ENCODE measurements at regions not wholly inside any gene's neighbourhood (a gene's known extent, or its start where the extent isn't known, plus 50 kb on each side); places are given as distances from the start of the nearest gene placed in this dataset.

- no peak for TF ChIP-seq CTCF (IDR thresholded peaks at IDR 0.05)
- Histone ChIP-seq H3K27me3 (no peaks in the 10 kb centered on the region), H3K4me1 (no peaks in the 10 kb centered on the region), H3K36me3 (no peaks in the 10 kb centered on the region), H3K27ac (no peak overlapping the region), H3K4me3 (no peak overlapping the region), H3K9me3 (no peaks in the 10 kb centered on the region)
- ATAC-seq (no peak), DNase-seq (no peak), FAIRE-seq (no peak)
- intact Hi-C loops (cut with DNase I), result no loop called here
- WGBS, 2 donors, result 9% methylated on average over 3 of the region's 3 CpGs
These were observed 667.0 kb downstream of the NR2F2 start for GRCh38 chr15:96997538-96997937.

- WGBS, 2 donors, result 67 to 68% methylated on average over 6 of the region's 6 CpGs
These were observed 678.5 kb downstream of the NR2F2 start for GRCh38 chr15:97009031-97009431.

GRCh38 chr15:97012986-97013385, 682.5 kb downstream of the NR2F2 start:
- Histone ChIP-seq H3K9me3 (no peaks in the 10 kb centered on the region), H3K27ac (no peak overlapping the region), H3K27me3 (no peaks in the 10 kb centered on the region), H3K4me3 (no peak overlapping the region), H3K4me1 (no peaks in the 10 kb centered on the region), H3K36me3 (no peaks in the 10 kb centered on the region)
- FAIRE-seq (no peak), ATAC-seq (no peak), DNase-seq (no peak)
- WGBS, 2 donors, result 83 to 87% methylated on average over 6 of the region's 6 CpGs
- intact Hi-C loops (cut with DNase I), result no loop called here
- TF ChIP-seq CTCF (IDR thresholded peaks at IDR 0.05), result no peak

More at GRCh38 chr15:97009031-97009431, 678.5 kb downstream of the NR2F2 start:
- intact Hi-C loops (cut with DNase I), result no loop called here
- H3K4me1 ChIP-seq, result no peaks in the 10 kb centered on the region
- no peak overlapping the region for H3K4me3 ChIP-seq
- DNase-seq (no peak), FAIRE-seq (no peak), ATAC-seq (no peak)
- no peak for TF ChIP-seq CTCF (IDR thresholded peaks at IDR 0.05)
- H3K27me3 ChIP-seq, result no peaks in the 10 kb centered on the region
- H3K9me3 ChIP-seq, result no peaks in the 10 kb centered on the region
- no peaks in the 10 kb centered on the region for H3K36me3 ChIP-seq
- no peak overlapping the region for H3K27ac ChIP-seq

- FAIRE-seq, result no peak
- ATAC-seq, result no peak
- H3K4me1 ChIP-seq, result no peaks in the 10 kb centered on the region
- H3K27me3 ChIP-seq, result no peaks in the 10 kb centered on the region
- WGBS, 2 donors, result 65 to 67% methylated on average over 1 of the region's 1 CpG
- no peaks in the 10 kb centered on the region for H3K9me3 ChIP-seq
- no peak for TF ChIP-seq CTCF (IDR thresholded peaks at IDR 0.05)
- DNase-seq, result no peak
- no peak overlapping the region for H3K27ac ChIP-seq
- intact Hi-C loops (cut with DNase I), result no loop called here
- no peak overlapping the region for H3K4me3 ChIP-seq
- H3K36me3 ChIP-seq, result no peaks in the 10 kb centered on the region
These were observed 683.0 kb downstream of the NR2F2 start for GRCh38 chr15:97013491-97013890.

- no peak overlapping the region for H3K4me3 ChIP-seq
- WGBS, 2 donors, result 32 to 44% methylated on average over 2 of the region's 2 CpGs
- no peak overlapping the region for H3K27ac ChIP-seq
- H3K36me3 ChIP-seq, result no peaks in the 10 kb centered on the region
- no peak for TF ChIP-seq CTCF (IDR thresholded peaks at IDR 0.05)
- intact Hi-C loops (cut with DNase I), result no loop called here
- DNase-seq (no peak), FAIRE-seq (no peak), ATAC-seq (no peak)
- H3K4me1 ChIP-seq, result no peaks in the 10 kb centered on the region
- no peaks in the 10 kb centered on the region for H3K9me3 ChIP-seq
- H3K27me3 ChIP-seq, result no peaks in the 10 kb centered on the region
These were observed 683.5 kb downstream of the NR2F2 start for GRCh38 chr15:97014001-97014400.
